HG03135 (cell line): ENCODE measurements at regions not wholly inside any gene's neighbourhood (a gene's known extent, or its start where the extent isn't known, plus 50 kb on each side); places are given as distances from the start of the nearest gene placed in this dataset.
"Not testable (repeated sequence)": the region's sequence is repeated elsewhere in the genome, so short reads cannot be mapped to it uniquely, and the experiment has no call there.

Source experiments
- ATAC-seq: cut with Tn5 transposase; IDR thresholded peaks from one replicate; pipeline ENCODE4 v1.9.1; 2021; ENCODE audit warnings: mild to moderate bottlenecking, moderate library complexity; ENCODE audit not compliant: unreplicated experiment

- ATAC-seq = no peak
Measured at GRCh38 chr2:53129851-53130250, 637.8 kb upstream of the CHAC2 start.

- no peak for ATAC-seq
Measured at GRCh38 chr2:53127061-53127650, 640.4 kb upstream of the CHAC2 start.

GRCh38 chr2:53114991-53115390, 652.6 kb upstream of the CHAC2 start:
- ATAC-seq = no peak

GRCh38 chr2:53114582-53114981, 653.0 kb upstream of the CHAC2 start:
- ATAC-seq = no peak

GRCh38 chr2:53112408-53112807, 655.2 kb upstream of the CHAC2 start:
- not testable (repeated sequence) for ATAC-seq

- ATAC-seq = no peak
Measured at GRCh38 chr2:53111406-53111805, 656.2 kb upstream of the CHAC2 start.

- ATAC-seq = no peak
Measured at GRCh38 chr2:53111004-53111403, 656.6 kb upstream of the CHAC2 start.

- ATAC-seq = no peak
Measured at GRCh38 chr2:53108246-53108645, 659.4 kb upstream of the CHAC2 start.

- no peak for ATAC-seq
Measured at GRCh38 chr2:53104263-53104662, 663.3 kb upstream of the CHAC2 start.

- no peak for ATAC-seq
Measured at GRCh38 chr2:53103679-53104078, 663.9 kb upstream of the CHAC2 start.

GRCh38 chr2:53098696-53099078, 668.9 kb upstream of the CHAC2 start:
- ATAC-seq = no peak

GRCh38 chr2:53096351-53096750, 671.3 kb upstream of the CHAC2 start:
- ATAC-seq = no peak

GRCh38 chr2:53095664-53096063, 671.9 kb upstream of the CHAC2 start:
- ATAC-seq = no peak

- no peak for ATAC-seq
Measured at GRCh38 chr2:53095227-53095626, 672.4 kb upstream of the CHAC2 start.

GRCh38 chr2:53093355-53093754, 674.2 kb upstream of the CHAC2 start:
- no peak for ATAC-seq

- no peak for ATAC-seq
Measured at GRCh38 chr2:53091183-53091582, 676.4 kb upstream of the CHAC2 start.

GRCh38 chr2:53087874-53088461, 679.6 kb upstream of the CHAC2 start:
- ATAC-seq = no peak

- no peak for ATAC-seq
Measured at GRCh38 chr2:53087262-53087873, 680.2 kb upstream of the CHAC2 start.

GRCh38 chr2:53077413-53077812, 690.2 kb upstream of the CHAC2 start:
- ATAC-seq = no peak

- ATAC-seq = no peak
Measured at GRCh38 chr2:53075760-53076159, 691.8 kb upstream of the CHAC2 start.

- ATAC-seq = no peak
Measured at GRCh38 chr2:53067533-53067932, 700.1 kb upstream of the CHAC2 start.

GRCh38 chr2:53067056-53067455, 700.5 kb upstream of the CHAC2 start:
- no peak for ATAC-seq

GRCh38 chr2:53064154-53064553, 703.5 kb upstream of the CHAC2 start:
- ATAC-seq = no peak
